ENCODE measurements at regions not wholly inside any gene's neighbourhood (a gene's known extent, or its start where the extent isn't known, plus 50 kb on each side); places are given as distances from the start of the nearest gene placed in this dataset.

DNA sequence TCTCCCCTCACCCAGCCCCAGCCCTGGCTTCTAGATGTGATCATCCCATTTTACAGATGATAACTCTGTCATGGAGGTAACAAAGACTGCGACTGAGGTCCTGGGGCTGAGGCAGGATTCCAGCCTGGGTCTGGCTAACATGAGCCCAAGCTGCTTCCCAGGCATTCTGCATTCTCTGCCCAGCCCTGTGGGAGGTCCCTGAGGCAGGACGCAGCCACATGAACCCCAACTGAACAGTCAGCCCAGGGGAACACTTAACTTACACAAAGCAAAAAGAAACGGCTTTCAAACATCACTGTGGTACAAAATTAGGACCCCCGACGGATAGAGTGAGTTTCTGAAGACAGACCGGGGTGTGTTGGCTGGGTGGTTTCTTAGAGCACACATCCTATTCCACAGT lies 135.3 kb downstream of the ACKR3 start (continued):
- no peak for TF ChIP-seq BRCA1 (IDR thresholded peaks at IDR 0.05; ENCODE audit: low read depth, low read length)
- no peak for TF ChIP-seq KDM4A (IDR thresholded peaks at IDR 0.05; ENCODE audit: low read depth, low read length, severe bottlenecking)

All from H1 (cell line).